DOHH2 (cell line): ENCODE measurements at regions not wholly inside any gene's neighbourhood (a gene's known extent, or its start where the extent isn't known, plus 50 kb on each side); places are given as distances from the start of the nearest gene placed in this dataset.

ENCODE experiments used
- EZH2phosphoT487 ChIP-seq: fragments of 200-600 bp; sonication (generic); IDR thresholded peaks from 2 replicates; pipeline ENCODE4 v1.6.1; 2017; ENCODE audit warnings: borderline replicate concordance, mild to moderate bottlenecking, antibody characterized with exemption, low read length, moderate library complexity, mixed read lengths
- TF ChIP-seq, protein P1 (sequence below): fragments of 200-600 bp; sonication (generic); IDR thresholded peaks from one replicate; pipeline ENCODE4 v1.5.1; 2014; ENCODE audit warnings: antibody characterized with exemption, mild to moderate bottlenecking, low read depth, low read length; ENCODE audit not compliant: poor library complexity, severe bottlenecking

DNA sequence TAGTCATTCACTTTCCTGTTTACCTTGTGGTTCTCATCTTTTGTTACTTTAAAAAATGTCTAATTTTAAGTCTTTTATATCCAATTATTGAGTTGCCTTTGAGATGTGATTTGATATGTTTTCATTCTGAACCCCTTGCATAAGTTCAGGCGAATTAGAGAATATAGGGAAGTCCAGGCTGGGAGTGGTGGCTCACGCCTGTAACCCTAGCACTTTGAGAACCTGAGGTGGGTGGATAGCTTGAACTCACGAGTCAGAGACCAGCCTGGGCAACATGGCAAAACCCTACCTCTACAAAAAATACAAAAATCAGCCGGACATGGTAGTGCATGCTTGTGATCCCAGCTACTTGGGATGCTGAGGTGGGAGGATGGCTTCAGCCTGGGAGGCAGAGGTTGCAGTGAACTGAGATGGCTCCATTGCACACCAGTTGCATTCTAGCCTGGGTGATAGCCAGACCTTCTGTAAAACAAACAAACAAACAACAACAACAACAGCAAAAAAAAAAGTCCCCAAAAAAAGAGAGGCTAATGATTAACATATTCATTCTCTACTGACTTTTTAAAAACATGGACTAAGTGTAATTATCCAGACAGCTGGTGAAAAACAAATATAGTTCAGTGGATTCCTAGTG lies 451.1 kb upstream of the RGS6 start:
- TF ChIP-seq, protein P1, sequence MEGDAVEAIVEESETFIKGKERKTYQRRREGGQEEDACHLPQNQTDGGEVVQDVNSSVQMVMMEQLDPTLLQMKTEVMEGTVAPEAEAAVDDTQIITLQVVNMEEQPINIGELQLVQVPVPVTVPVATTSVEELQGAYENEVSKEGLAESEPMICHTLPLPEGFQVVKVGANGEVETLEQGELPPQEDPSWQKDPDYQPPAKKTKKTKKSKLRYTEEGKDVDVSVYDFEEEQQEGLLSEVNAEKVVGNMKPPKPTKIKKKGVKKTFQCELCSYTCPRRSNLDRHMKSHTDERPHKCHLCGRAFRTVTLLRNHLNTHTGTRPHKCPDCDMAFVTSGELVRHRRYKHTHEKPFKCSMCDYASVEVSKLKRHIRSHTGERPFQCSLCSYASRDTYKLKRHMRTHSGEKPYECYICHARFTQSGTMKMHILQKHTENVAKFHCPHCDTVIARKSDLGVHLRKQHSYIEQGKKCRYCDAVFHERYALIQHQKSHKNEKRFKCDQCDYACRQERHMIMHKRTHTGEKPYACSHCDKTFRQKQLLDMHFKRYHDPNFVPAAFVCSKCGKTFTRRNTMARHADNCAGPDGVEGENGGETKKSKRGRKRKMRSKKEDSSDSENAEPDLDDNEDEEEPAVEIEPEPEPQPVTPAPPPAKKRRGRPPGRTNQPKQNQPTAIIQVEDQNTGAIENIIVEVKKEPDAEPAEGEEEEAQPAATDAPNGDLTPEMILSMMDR: no peak
- TF ChIP-seq EZH2phosphoT487: no peak
